Karpas-422 (cell line): ENCODE measurements at regions not wholly inside any gene's neighbourhood (a gene's known extent, or its start where the extent isn't known, plus 50 kb on each side); places are given as distances from the start of the nearest gene placed in this dataset.

ENCODE experiments used
- DNase-seq: peaks from one replicate; pipeline ENCODE4 v3.0.0-alpha.2; 2015
- H2AFZ ChIP-seq: fragments of 200-600 bp; sonication (generic); 2 replicates; pipeline ENCODE4 v1.6.1; 2014; ENCODE audit warnings: antibody characterized with exemption, low read length, mixed read lengths
- H3K27ac ChIP-seq: fragments of 200-600 bp; sonication (generic); 2 replicates; pipeline ENCODE4 v1.5.1; 2014; ENCODE audit warnings: mild to moderate bottlenecking, low read length, moderate library complexity
- H3K27me3 ChIP-seq: fragments of 200-600 bp; sonication (generic); 2 replicates; pipeline ENCODE4 v1.6.1; 2014; ENCODE audit warnings: low read length, mixed read lengths
- H3K36me3 ChIP-seq: fragments of 200-600 bp; sonication (generic); 2 replicates; pipeline ENCODE4 v1.6.1; 2014; ENCODE audit warnings: low read length, mixed read lengths; ENCODE audit not compliant: insufficient read depth
- H3K4me1 ChIP-seq: fragments of 200-600 bp; sonication (generic); 2 replicates; pipeline ENCODE4 v1.6.1; 2014; ENCODE audit warnings: mild to moderate bottlenecking, low read length, mixed read lengths
- H3K4me2 ChIP-seq: fragments of 200-600 bp; sonication (generic); 2 replicates; pipeline ENCODE4 v1.6.1; 2014; ENCODE audit warnings: low read length, low read depth, mild to moderate bottlenecking; ENCODE audit not compliant: poor library complexity, severe bottlenecking
- H3K4me3 ChIP-seq: fragments of 200-600 bp; sonication (generic); 2 replicates; pipeline ENCODE4 v1.5.1; 2014; ENCODE audit warnings: mild to moderate bottlenecking, antibody characterized with exemption, low read length, mixed read lengths
- H3K79me2 ChIP-seq: fragments of 200-600 bp; sonication (generic); 2 replicates; pipeline ENCODE4 v1.6.1; 2014; ENCODE audit warnings: mild to moderate bottlenecking, low read length, mixed read lengths
- H3K9ac ChIP-seq: fragments of 200-600 bp; sonication (generic); 2 replicates; pipeline ENCODE4 v1.6.0; 2014; ENCODE audit warnings: low read length
- H3K9me2 ChIP-seq: fragments of 200-600 bp; sonication (generic), shearing (Covaris generic); replicated peaks from 2 replicates; pipeline ENCODE4 v1.6.0; 2014; ENCODE audit warnings: mild to moderate bottlenecking, low read length, moderate library complexity; ENCODE audit not compliant: insufficient read depth
- H3K9me3 ChIP-seq: fragments of 300-700, 200-600 bp; sonication (generic); 2 replicates; pipeline ENCODE4 v1.6.1; 2014; ENCODE audit warnings: low read length, mixed read lengths
- H4K20me1 ChIP-seq: fragments of 200-600 bp; sonication (generic); 2 replicates; pipeline ENCODE4 v1.6.1; 2014; ENCODE audit warnings: mild to moderate bottlenecking, antibody characterized with exemption, low read length, low read depth; ENCODE audit not compliant: insufficient read depth

DNA sequence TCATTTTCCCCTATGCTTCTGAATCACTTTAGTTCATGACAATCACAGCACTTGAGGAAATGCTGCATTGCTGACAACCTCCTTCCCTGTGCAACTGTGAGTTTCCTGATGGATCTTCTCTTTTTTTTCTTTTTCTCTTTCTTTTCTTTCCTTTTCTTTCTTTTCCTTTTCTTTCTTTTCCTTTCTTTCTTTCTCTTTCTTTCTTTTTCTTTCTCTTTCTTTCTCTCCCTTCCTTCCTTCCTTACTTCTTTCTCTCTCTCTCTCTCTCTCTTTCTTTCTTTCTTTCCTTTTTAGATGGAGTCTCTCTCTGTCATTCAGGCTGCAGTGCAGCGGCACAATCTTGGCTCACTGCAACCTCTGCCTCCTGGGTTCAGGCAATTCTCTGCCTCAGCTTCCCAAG is 247.9 kb upstream of the HTR2A start:
- no peak overlapping the region for H2AFZ ChIP-seq
- no peak for DNase-seq
- H3K9me2 ChIP-seq = no peaks in the 10 kb centered on the region
- H3K36me3 ChIP-seq = no peaks in the 10 kb centered on the region
- no peak overlapping the region for H3K9ac ChIP-seq
- H3K9me3 ChIP-seq = no peaks in the 10 kb centered on the region
- no peaks in the 10 kb centered on the region for H4K20me1 ChIP-seq
- H3K4me2 ChIP-seq = no peak overlapping the region
- H3K4me1 ChIP-seq = no peaks in the 10 kb centered on the region
- no peak overlapping the region for H3K27ac ChIP-seq
- no peaks in the 10 kb centered on the region for H3K27me3 ChIP-seq
- no peak overlapping the region for H3K4me3 ChIP-seq
- H3K79me2 ChIP-seq = no peaks in the 10 kb centered on the region

DNA sequence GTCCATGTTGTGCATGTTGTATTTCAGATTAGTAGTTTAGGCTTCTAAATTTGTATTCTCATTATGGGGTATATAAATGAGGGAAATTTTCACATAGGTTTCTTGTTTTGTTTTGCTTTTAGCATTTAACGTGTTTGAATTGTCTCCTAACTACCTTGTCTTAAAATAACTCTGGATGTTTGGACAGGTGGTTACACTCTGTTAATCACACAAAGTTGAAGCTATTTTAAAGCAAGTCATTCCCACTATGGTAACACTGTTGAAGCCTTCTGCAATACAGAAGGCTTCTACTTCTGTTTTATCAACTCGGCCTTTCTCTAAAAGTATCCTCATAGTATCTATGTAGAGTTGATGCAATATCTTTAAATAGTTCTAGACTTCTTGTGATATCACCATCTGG is 245.3 kb upstream of the HTR2A start:
- Histone ChIP-seq H3K4me2 (no peak overlapping the region), H3K4me1 (no peaks in the 10 kb centered on the region), H3K9me3 (no peaks in the 10 kb centered on the region), H3K36me3 (no peaks in the 10 kb centered on the region), H2AFZ (no peak overlapping the region), H3K9ac (no peak overlapping the region), H3K79me2 (no peaks in the 10 kb centered on the region), H3K27ac (no peak overlapping the region), H3K9me2 (no peaks in the 10 kb centered on the region), H3K27me3 (no peaks in the 10 kb centered on the region), H4K20me1 (no peaks in the 10 kb centered on the region), H3K4me3 (no peak overlapping the region)
- no peak for DNase-seq

DNA sequence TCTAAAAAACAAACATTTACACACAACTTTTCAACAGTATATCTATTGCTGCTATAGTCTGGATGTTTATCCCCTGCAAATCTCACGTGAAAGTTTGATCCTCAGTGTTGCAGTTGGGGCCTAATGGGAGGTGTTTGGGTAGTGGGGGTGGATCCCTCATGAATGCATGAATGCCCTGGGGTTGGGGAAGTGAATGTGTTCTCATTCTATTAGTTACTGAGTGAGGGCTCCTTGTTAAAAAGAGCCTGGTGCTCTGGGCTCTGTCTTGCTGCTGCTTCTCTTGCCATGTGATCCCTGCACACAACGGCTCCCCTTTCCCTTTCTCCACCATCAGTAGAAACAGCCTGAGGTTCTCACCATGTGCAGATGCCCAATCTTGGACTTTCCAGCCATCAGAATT is 242.7 kb upstream of the HTR2A start:
- H3K4me3 ChIP-seq = no peak overlapping the region
- no peaks in the 10 kb centered on the region for H3K27me3 ChIP-seq
- no peak overlapping the region for H3K9ac ChIP-seq
- H4K20me1 ChIP-seq = no peaks in the 10 kb centered on the region
- no peak for DNase-seq
- H3K9me2 ChIP-seq = no peaks in the 10 kb centered on the region
- H3K4me2 ChIP-seq = no peak overlapping the region
- no peaks in the 10 kb centered on the region for H3K9me3 ChIP-seq
- H2AFZ ChIP-seq = no peak overlapping the region
- H3K79me2 ChIP-seq = no peaks in the 10 kb centered on the region
- no peak overlapping the region for H3K27ac ChIP-seq
- no peaks in the 10 kb centered on the region for H3K4me1 ChIP-seq
- no peaks in the 10 kb centered on the region for H3K36me3 ChIP-seq

GRCh38 chr13:47136504-47136941 is 239.7 kb upstream of the HTR2A start:
- Histone ChIP-seq H3K36me3 (no peaks in the 10 kb centered on the region), H3K4me2 (no peak overlapping the region), H3K9me3 (no peaks in the 10 kb centered on the region), H3K9ac (no peak overlapping the region), H3K9me2 (no peaks in the 10 kb centered on the region), H3K4me1 (no peaks in the 10 kb centered on the region), H3K27me3 (no peaks in the 10 kb centered on the region), H3K27ac (no peak overlapping the region), H2AFZ (no peak overlapping the region), H3K79me2 (no peaks in the 10 kb centered on the region), H3K4me3 (no peak overlapping the region), H4K20me1 (no peaks in the 10 kb centered on the region)
- DNase-seq = no peak

DNA sequence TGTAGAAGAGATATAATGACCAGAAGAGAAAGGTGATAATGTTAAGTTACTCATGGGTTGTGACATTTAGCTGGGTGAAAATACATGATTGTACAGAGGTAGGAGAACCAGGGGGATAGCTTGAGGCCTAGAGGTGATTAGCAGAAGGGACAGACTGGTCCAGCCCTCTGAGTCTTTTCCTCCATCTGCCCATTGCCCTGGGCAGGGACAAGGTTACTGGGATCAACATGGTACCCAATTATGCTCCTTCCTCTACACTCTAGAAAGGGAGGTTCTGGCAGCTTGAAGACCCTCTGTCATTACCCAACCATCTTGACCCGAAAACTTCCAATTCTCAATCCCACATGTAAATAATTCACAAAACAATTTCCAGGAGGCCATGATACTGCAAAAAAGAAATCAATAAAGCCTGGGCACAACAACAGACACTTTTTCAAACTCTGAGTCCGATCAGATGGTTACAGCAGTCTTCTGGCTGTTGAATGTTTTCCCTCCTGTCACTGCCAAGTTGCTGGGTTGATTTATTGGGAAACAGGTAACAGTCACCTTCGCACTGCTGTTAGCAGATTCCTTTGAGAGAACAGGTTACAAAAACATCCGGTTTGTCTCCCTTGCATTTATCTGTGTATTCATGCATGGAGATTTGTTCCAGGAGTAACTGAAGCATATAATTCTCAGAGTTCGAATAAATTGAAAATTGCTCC is 239.1 kb upstream of the HTR2A start:
- H3K4me1 ChIP-seq = no peaks in the 10 kb centered on the region
- no peak overlapping the region for H3K9ac ChIP-seq
- H3K27me3 ChIP-seq = no peaks in the 10 kb centered on the region
- H3K9me2 ChIP-seq = no peaks in the 10 kb centered on the region
- DNase-seq = no peak
- H3K9me3 ChIP-seq = no peaks in the 10 kb centered on the region
- no peaks in the 10 kb centered on the region for H3K36me3 ChIP-seq
- no peak overlapping the region for H3K27ac ChIP-seq
- H3K4me3 ChIP-seq = no peak overlapping the region
- H4K20me1 ChIP-seq = no peaks in the 10 kb centered on the region
- H3K4me2 ChIP-seq = no peak overlapping the region
- no peak overlapping the region for H2AFZ ChIP-seq
- no peaks in the 10 kb centered on the region for H3K79me2 ChIP-seq

DNA sequence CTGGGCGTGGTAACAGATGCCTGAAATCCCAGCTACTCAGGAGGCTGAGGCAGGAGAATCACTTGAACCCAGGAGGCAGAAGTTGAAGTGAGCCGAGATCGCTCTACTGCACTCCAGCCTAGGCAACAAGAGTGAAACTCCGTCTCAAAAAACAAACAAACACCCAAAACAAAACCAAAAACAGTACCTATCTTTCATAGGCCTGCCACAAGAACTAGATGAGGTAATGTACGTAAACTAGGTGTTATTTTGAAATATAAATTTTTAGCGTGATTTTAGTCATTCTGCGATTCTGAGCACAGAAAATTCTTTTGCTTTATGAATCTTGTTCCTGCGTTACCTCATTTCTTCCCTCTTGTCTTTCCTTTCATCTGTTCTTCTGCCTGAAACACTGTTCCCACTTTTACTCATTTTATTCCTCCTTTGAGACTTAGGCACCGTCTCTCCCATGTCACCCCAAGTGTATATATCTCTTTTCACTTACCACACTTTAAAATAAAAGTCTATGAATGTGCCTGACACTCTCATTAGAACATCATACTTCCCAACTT is 238.2 kb upstream of the HTR2A start:
- Histone ChIP-seq H3K4me3 (no peak overlapping the region), H3K4me1 (no peaks in the 10 kb centered on the region), H2AFZ (no peak overlapping the region), H3K4me2 (no peak overlapping the region), H3K27ac (no peak overlapping the region), H3K27me3 (no peaks in the 10 kb centered on the region), H3K79me2 (no peaks in the 10 kb centered on the region), H3K36me3 (no peaks in the 10 kb centered on the region), H4K20me1 (no peaks in the 10 kb centered on the region), H3K9me3 (no peaks in the 10 kb centered on the region), H3K9ac (no peak overlapping the region), H3K9me2 (no peaks in the 10 kb centered on the region)
- no peak for DNase-seq

GRCh38 chr13:47133011-47133445 is 236.2 kb upstream of the HTR2A start:
- Histone ChIP-seq H3K27ac (no peak overlapping the region), H3K9me2 (no peaks in the 10 kb centered on the region), H3K4me2 (no peak overlapping the region), H3K4me1 (no peaks in the 10 kb centered on the region), H2AFZ (no peak overlapping the region), H4K20me1 (no peaks in the 10 kb centered on the region), H3K27me3 (no peaks in the 10 kb centered on the region), H3K4me3 (no peak overlapping the region), H3K9me3 (no peaks in the 10 kb centered on the region), H3K9ac (no peak overlapping the region), H3K36me3 (no peaks in the 10 kb centered on the region), H3K79me2 (no peaks in the 10 kb centered on the region)
- DNase-seq = no peak

DNA sequence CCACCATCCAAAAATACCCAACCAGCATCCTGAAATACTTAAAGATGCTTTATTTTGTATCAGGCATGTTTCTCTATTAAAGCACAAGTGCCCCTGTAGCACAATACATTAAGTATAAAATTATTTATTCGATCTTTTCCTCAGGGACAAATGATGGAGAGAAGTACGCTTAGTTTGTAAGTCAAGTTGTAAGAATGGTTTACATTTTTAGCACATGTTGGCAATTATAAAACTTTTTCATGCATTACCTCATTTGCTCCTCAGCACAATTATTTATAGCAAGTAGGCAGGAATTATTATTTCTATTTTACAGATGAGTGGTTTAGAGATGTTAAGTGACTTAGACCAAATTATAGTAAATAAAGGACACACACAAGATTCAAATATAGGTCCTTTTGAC is 232.6 kb upstream of the HTR2A start:
- Histone ChIP-seq H3K27ac (no peak overlapping the region), H3K27me3 (no peaks in the 10 kb centered on the region), H3K9me3 (no peaks in the 10 kb centered on the region), H3K9ac (no peak overlapping the region), H3K4me3 (no peak overlapping the region), H4K20me1 (no peaks in the 10 kb centered on the region), H3K4me1 (no peaks in the 10 kb centered on the region), H3K36me3 (no peaks in the 10 kb centered on the region), H3K9me2 (no peaks in the 10 kb centered on the region), H3K79me2 (no peaks in the 10 kb centered on the region), H2AFZ (no peak overlapping the region), H3K4me2 (no peak overlapping the region)
- no peak for DNase-seq
